GM12873 (cell line): ENCODE measurements at regions not wholly inside any gene's neighbourhood (a gene's known extent, or its start where the extent isn't known, plus 50 kb on each side); places are given as distances from the start of the nearest gene placed in this dataset.

Experiments
- TF ChIP-seq, protein P1 (sequence below): IDR thresholded peaks from 2 replicates; pipeline ENCODE4 v1.5.1; 2012; ENCODE audit warnings: low read depth, mild to moderate bottlenecking, moderate library complexity, low read length, control low read depth; ENCODE audit not compliant: insufficient read depth; ENCODE audit errors: missing control alignments

DNA sequence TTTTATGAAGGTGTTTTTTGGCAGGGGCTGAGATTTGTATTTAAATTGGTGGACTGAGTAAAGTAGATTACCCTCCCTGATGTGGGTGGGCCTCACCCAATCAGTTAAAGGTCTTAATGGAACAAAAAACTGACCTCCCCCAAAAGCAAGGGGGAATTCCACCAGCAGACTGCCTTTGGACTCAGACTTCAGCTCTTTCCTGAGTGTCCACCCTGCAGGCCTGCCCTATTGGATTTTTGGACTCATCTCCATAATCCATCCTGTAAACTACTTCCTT, 228.4 kb upstream of the CAND1 start:
- TF ChIP-seq, protein P1, sequence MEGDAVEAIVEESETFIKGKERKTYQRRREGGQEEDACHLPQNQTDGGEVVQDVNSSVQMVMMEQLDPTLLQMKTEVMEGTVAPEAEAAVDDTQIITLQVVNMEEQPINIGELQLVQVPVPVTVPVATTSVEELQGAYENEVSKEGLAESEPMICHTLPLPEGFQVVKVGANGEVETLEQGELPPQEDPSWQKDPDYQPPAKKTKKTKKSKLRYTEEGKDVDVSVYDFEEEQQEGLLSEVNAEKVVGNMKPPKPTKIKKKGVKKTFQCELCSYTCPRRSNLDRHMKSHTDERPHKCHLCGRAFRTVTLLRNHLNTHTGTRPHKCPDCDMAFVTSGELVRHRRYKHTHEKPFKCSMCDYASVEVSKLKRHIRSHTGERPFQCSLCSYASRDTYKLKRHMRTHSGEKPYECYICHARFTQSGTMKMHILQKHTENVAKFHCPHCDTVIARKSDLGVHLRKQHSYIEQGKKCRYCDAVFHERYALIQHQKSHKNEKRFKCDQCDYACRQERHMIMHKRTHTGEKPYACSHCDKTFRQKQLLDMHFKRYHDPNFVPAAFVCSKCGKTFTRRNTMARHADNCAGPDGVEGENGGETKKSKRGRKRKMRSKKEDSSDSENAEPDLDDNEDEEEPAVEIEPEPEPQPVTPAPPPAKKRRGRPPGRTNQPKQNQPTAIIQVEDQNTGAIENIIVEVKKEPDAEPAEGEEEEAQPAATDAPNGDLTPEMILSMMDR, result no peak

DNA sequence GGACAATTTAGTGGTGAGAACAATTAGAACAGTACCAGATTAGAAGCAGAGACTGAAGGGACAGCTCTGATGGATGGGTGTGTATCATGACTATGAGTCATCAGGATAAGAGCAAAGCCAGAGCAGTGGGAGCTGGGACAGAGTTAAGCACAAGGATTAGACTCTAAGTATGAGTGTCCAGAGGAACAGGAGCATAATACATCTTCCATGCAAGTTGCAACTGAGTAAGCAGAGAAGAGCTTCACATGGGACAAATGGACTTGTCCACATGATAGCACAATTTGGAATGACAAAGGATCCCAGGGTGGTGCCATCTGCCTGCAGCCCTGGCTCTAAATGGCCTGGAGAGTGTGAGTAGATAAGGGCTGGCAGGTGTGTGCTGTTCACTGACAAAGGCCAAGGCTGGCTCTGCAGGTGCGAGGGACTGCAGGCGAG, 226.4 kb upstream of the CAND1 start:
- TF ChIP-seq, protein P1, result no peak

DNA sequence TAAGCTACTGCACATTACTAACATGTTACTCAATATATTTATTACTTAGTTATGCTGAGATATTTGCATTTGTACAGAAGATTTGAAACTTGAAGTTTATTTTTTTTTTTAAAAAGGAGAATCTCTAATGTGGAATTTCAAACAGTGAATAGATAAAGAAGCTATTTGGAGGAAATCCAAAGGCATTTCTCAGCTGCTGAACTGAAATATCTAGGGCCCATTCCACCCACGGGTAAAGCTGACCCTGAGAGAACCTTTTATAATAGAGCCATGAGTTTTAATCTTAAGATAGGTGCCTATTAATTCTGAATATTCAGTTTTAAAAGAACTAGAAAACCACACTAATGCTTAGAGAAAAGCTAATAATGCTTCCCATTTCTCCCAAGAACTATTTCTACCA, 225.4 kb upstream of the CAND1 start:
- TF ChIP-seq, protein P1, result no peak

DNA sequence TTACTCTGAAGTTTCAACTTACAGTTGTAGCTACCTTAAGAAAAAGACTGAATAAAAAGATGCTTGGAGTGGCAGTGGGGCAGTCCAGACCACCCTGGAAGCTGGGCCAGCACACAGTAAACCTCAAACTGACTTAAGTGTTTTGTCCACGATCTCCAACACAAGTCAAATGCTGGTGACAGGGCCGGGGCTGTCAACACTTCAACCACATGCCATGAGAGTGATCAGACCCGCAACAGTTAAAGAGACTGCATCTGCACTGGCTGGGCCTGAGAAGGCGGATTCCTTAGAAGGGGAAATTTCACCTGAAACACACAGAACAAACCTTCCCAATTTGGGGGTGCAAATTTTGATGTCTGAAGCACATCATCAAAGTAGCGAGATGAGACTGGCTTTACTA, 223.5 kb upstream of the CAND1 start:
- TF ChIP-seq, protein P1, result no peak

DNA sequence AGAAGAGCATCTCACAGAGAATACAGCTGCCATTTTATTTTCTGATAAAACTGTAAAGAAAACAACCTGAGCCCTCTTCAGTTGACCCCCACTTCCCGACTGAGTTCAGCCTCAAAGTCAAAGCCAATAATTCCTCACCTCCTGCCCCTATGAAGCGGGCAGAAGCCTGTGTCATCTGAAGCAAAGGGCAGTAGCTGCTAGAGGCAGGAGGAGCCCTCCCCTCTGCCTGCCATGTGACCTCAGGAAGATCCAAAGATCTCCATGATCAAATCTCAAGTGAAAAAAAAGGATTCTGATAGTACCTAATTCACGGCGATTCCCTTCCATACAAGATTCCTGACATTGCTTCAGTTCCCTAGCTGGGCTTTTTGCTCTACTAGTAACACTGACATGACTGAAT, 223.1 kb upstream of the CAND1 start:
- TF ChIP-seq, protein P1, result no peak

DNA sequence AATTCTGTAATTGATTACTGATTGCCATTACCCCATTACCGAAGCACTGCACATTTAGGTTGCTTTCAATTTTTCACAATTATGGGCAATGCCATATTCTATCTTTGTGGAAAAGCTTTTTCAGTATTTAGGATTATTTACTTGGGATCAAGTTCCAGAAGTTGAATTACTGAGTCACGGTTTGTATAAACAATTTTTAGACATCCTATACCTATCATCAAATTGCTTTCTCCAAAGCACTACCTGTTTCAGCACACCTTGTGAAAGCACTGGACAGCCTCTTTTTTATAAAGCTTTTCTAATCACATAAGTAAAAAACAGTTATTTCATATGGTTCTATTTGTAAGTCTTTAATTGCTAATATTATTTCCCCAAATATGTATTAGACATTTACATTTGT, 221.5 kb upstream of the CAND1 start:
- TF ChIP-seq, protein P1, result no peak

DNA sequence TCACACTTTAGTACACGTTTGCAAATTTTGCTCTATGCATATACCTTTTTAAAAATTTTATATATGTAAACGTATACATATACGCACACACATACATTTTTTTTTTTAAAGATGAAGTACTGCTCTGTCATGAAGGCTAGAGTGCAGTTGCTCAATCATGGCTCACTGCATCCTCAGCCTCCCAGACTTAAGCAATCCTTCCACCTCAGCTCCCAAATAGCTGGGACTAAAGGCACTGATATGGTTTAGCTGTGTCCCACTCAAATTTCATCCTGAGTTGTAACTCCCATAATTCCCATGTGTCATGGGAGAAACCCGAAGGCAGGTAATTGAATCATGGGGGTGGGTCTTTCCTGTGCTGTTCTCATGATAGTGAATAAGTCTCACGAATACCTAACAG, 220.8 kb upstream of the CAND1 start:
- TF ChIP-seq, protein P1, result no peak

DNA sequence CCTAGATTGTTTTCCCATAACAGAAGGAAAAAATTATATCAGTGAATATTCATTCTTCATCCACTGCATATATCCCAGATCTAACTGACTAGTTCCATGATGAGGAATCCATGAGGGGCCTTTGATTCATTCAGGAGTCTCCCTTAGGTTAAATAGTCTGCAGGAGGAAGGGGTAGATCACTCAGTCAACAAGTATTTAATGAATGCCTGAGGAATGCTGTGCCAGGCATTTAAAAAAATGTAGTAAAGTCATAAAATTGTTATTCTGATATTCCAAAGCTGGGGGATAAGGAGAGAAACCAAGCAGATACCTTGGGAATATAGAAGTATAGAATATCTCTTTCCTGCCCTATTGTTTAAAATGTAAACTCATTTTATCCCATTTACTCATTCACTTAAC, 216.2 kb upstream of the CAND1 start:
- TF ChIP-seq, protein P1, result no peak
